PC-3 (cell line): ENCODE measurements at regions not wholly inside any gene's neighbourhood (a gene's known extent, or its start where the extent isn't known, plus 50 kb on each side); places are given as distances from the start of the nearest gene placed in this dataset.

ENCODE experiments used
- ATAC-seq: fragments of 200-7000 bp; cut with Tn5 transposase; 2 replicates; pipeline ENCODE4 v1.9.1; 2020; ENCODE audit warnings: mild to moderate bottlenecking, moderate library complexity
- BruUV-seq: library from RNA; stranded (reverse); fragments of 400-500 nt; replicated peaks from 2 replicates; lab custom pipeline; 2021; lab: Mats Ljungman, UMichigan
- CTCF ChIA-PET: fragments of 300-600 bp; sonication (Branson Sonifier 250); formaldehyde crosslinking; loops from one replicate; lab custom pipeline; 2022; ENCODE audit warnings: antibody characterized with exemption; lab: Charles Lee
- POLR2A ChIA-PET: fragments of 300-600 bp; sonication (Branson Sonifier 250); formaldehyde crosslinking; loops from one replicate; lab custom pipeline; 2022; ENCODE audit warnings: antibody characterized with exemption; ENCODE audit not compliant: unreplicated experiment; lab: Charles Lee
- DNase-seq: peaks from one replicate; pipeline ENCODE4 v3.0.0-alpha.2; 2015
- H2AFZ ChIP-seq: fragments of 300-600 bp; sonication (generic); 2 replicates; pipeline ENCODE4 v1.6.0; 2016; ENCODE audit warnings: antibody characterized with exemption, low read length
- H3F3A ChIP-seq: fragments of 300-600 bp; sonication (generic); one replicate; pipeline ENCODE4 v1.6.0; 2017; ENCODE audit warnings: antibody characterized with exemption, low read length, control low read depth, mild to moderate bottlenecking; ENCODE audit not compliant: unreplicated experiment
- H3K27ac ChIP-seq: fragments of 300-600 bp; sonication (generic); 2 replicates; pipeline ENCODE4 v1.5.1; 2016; ENCODE audit warnings: mild to moderate bottlenecking, low read length
- H3K27me3 ChIP-seq: fragments of 300-600 bp; sonication (generic); 2 replicates; pipeline ENCODE4 v1.6.1; 2016; ENCODE audit warnings: low read length, mixed read lengths
- H3K36me3 ChIP-seq: fragments of 300-600 bp; sonication (generic); 2 replicates; pipeline ENCODE4 v1.6.1; 2016; ENCODE audit warnings: low read depth, mixed run types, low read length, mixed read lengths
- H3K4me1 ChIP-seq: fragments of 300-600 bp; sonication (generic); 2 replicates; pipeline ENCODE4 v1.5.1; 2016; ENCODE audit warnings: low read length; ENCODE audit not compliant: insufficient read depth
- H3K4me2 ChIP-seq: fragments of 300-600 bp; sonication (generic); 2 replicates; pipeline ENCODE4 v1.6.0; 2016; ENCODE audit warnings: low read length
- H3K4me3 ChIP-seq: fragments of 300-600 bp; sonication (generic); 2 replicates; pipeline ENCODE4 v1.5.1; 2016; ENCODE audit warnings: mild to moderate bottlenecking, low read length, mixed read lengths
- H3K79me2 ChIP-seq: fragments of 300-600 bp; sonication (generic); 2 replicates; pipeline ENCODE4 v1.6.1; 2017; ENCODE audit warnings: low read length, mixed read lengths
- H3K9ac ChIP-seq: fragments of 300-600 bp; sonication (generic); 2 replicates; pipeline ENCODE4 v1.6.0; 2016; ENCODE audit warnings: mild to moderate bottlenecking, low read length
- H3K9me2 ChIP-seq: fragments of 300-600 bp; sonication (generic); replicated peaks from 2 replicates; pipeline ENCODE4 v1.6.1; 2016; ENCODE audit warnings: mixed run types, low read length, mixed read lengths
- H3K9me3 ChIP-seq: fragments of 300-600 bp; sonication (generic); 2 replicates; pipeline ENCODE4 v1.6.1; 2016; ENCODE audit warnings: low read length, mixed read lengths
- H4K20me1 ChIP-seq: fragments of 300-600 bp; sonication (generic); 2 replicates; pipeline ENCODE4 v1.6.1; 2016; ENCODE audit warnings: low read length, mixed read lengths
- CTCF ChIP-seq: fragments of 300-600 bp; sonication (generic); conservative IDR thresholded peaks from 2 replicates; pipeline ENCODE4 v1.5.1; 2017; ENCODE audit warnings: antibody characterized with exemption, low read depth, mild to moderate bottlenecking, low read length
- EZH2 ChIP-seq: fragments of 300-600 bp; sonication (generic); IDR thresholded peaks from one replicate; pipeline ENCODE4 v1.6.1; 2017; ENCODE audit warnings: antibody characterized with exemption, mild to moderate bottlenecking, low read length; ENCODE audit not compliant: unreplicated experiment
- EZH2phosphoT487 ChIP-seq: fragments of 300-600 bp; sonication (generic); IDR thresholded peaks from 2 replicates; pipeline ENCODE4 v1.6.1; 2018; ENCODE audit warnings: mild to moderate bottlenecking, antibody characterized with exemption, low read length, borderline replicate concordance
- intact Hi-C: fragments of 100-400 bp; cut with micrococcal nuclease; formaldehyde crosslinking; loops from 2 replicates; pipeline ENCODE4 v1.9.0; 2023

GRCh38 chr6:108734271-108734922, 113.8 kb upstream of the ARMC2 start:
- intact Hi-C loops: no loop called here
- H3K79me2 ChIP-seq: no peaks in the 10 kb centered on the region
- H3K9me2 ChIP-seq: no peaks in the 10 kb centered on the region
- H3K4me1 ChIP-seq: peaks cover 73% of the 10 kb centered on the region
- H3F3A ChIP-seq: no peaks in the 10 kb centered on the region
- H3K36me3 ChIP-seq: no peaks in the 10 kb centered on the region
- peak overlapping the region; percentile 86 for H3K27ac ChIP-seq
- no peak overlapping the region for H2AFZ ChIP-seq
- POLR2A ChIA-PET: interaction anchor here (0.7 kb wide), 1 partner anchor 110 kb away, joined by 5 read pairs; no protein-coding TSS in a partner anchor
- H3K9me3 ChIP-seq: no peaks in the 10 kb centered on the region
- CTCF ChIA-PET: no interaction called here
- TF ChIP-seq EZH2phosphoT487: no peak
- no peak for TF ChIP-seq EZH2
- TF ChIP-seq CTCF: no peak
- H4K20me1 ChIP-seq: no peaks in the 10 kb centered on the region
- H3K4me2 ChIP-seq: no peak overlapping the region
- H3K9ac ChIP-seq: no peak overlapping the region; the same call in 1 of the 2 replicates
- no TSS peak for BruUV-seq
- H3K27me3 ChIP-seq: no peaks in the 10 kb centered on the region
- no peak for ATAC-seq
- no peak for DNase-seq
- H3K4me3 ChIP-seq: no peak overlapping the region

DNA sequence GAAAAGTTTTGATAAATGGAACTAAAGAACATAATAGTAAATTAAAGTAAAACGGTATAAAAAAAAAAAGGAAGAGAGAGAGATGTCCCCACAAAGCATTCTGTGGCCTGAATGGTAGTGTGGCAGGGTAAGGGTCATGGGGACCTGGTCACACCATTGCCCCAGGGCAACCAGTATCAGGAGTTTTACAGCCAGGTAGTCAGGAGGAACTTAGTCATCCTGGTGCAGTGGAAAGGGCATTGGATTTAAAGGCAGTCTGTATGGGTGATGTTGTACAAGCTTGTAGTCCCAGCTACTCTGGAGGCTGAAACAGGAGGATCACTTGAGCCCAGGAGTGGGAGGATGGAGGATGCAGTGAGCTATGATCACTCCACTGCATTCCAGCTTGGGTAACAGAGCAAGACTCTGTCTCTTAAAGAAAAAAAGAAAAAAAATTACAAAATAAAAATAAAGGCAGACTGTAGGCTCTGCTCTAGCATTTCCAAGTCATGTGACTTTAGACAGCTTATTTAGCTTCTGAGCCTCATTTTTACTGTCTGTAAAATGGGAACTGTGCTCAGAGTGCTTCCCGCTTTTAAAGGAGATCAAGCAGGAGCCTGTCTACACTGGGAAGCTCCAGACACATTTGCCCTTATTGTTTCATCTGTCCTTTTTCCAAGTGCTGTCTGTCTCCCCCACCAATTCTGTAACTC, 112.8 kb upstream of the ARMC2 start:
- CTCF ChIA-PET: no interaction called here
- Histone ChIP-seq H3K4me3 (no peak overlapping the region), H3K4me2 (peak overlapping the region; percentile 46), H3K9ac (peak overlapping the region; percentile 37), H3K36me3 (no peaks in the 10 kb centered on the region), H3K4me1 (peaks cover 80% of the 10 kb centered on the region), H4K20me1 (no peaks in the 10 kb centered on the region), H3K27ac (peak overlapping the region; percentile 86), H3K9me3 (no peaks in the 10 kb centered on the region), H3K9me2 (no peaks in the 10 kb centered on the region), H2AFZ (no peak overlapping the region), H3K79me2 (no peaks in the 10 kb centered on the region), H3K27me3 (no peaks in the 10 kb centered on the region), H3F3A (no peaks in the 10 kb centered on the region)
- intact Hi-C loops: loop anchor here (2.0 to 5.0 kb wide), 3 partner anchors 47 to 178 kb away; no protein-coding TSS in a partner anchor
- peak; percentile 68 for DNase-seq
- ATAC-seq: peak; percentile 25; the same call in 1 of the 2 replicates
- POLR2A ChIA-PET: no interaction called here
- TF ChIP-seq EZH2phosphoT487: no peak
- no peak for TF ChIP-seq EZH2
- no peak for TF ChIP-seq CTCF
- TSS peak; percentile 70 for BruUV-seq

GRCh38 chr6:108736002-108736361, 112.2 kb upstream of the ARMC2 start:
- no peak for TF ChIP-seq EZH2phosphoT487
- TF ChIP-seq EZH2: no peak
- TF ChIP-seq CTCF: no peak
- ChIA-PET CTCF (interaction anchor here (0.7 kb wide), 1 partner anchor 335 kb away, joined by 10 read pairs; no protein-coding TSS in a partner anchor), POLR2A (no interaction called here)
- no peak overlapping the region for H2AFZ ChIP-seq
- peaks cover 80% of the 10 kb centered on the region for H3K4me1 ChIP-seq
- DNase-seq (no peak), ATAC-seq (no peak)
- intact Hi-C loops: loop anchor here (2.0 to 5.0 kb wide), 3 partner anchors 47 to 179 kb away; no protein-coding TSS in a partner anchor
- H3K79me2 ChIP-seq: no peaks in the 10 kb centered on the region
- H3K36me3 ChIP-seq: no peaks in the 10 kb centered on the region
- peak overlapping the region; percentile 46 for H3K4me2 ChIP-seq
- H3K4me3 ChIP-seq: no peak overlapping the region
- no peaks in the 10 kb centered on the region for H4K20me1 ChIP-seq
- no peaks in the 10 kb centered on the region for H3K27me3 ChIP-seq
- H3F3A ChIP-seq: no peaks in the 10 kb centered on the region
- no TSS peak for BruUV-seq
- no peaks in the 10 kb centered on the region for H3K9me2 ChIP-seq
- peak overlapping the region; percentile 86 for H3K27ac ChIP-seq
- H3K9ac ChIP-seq: peak overlapping the region; percentile 34
- H3K9me3 ChIP-seq: no peaks in the 10 kb centered on the region
